Tibial nerve (tissue), 3 donors: ENCODE measurements at regions not wholly inside any gene's neighbourhood (a gene's known extent, or its start where the extent isn't known, plus 50 kb on each side); places are given as distances from the start of the nearest gene placed in this dataset.

Experiments used
- CTCF ChIP-seq, 5 experiments: fragments of 200-600 bp in 3 of 5; fragments of 450-650 bp in 2 of 5; sonication (generic) in 3 of 5; IDR thresholded peaks; one replicate each; pipeline ENCODE4 v1.5.1; 2016 to 2019; ENCODE audit warnings: antibody characterized with exemption in 5 of 5, mild to moderate bottlenecking in 3 of 5, moderate library complexity in 2 of 5
- POLR2A ChIP-seq, 2 donors: fragments of 450-650 bp; IDR thresholded peaks; one replicate each; pipeline ENCODE4 v1.6.1; 2017; ENCODE audit warnings: antibody characterized with exemption in 2 of 2, mild to moderate bottlenecking in 2 of 2, moderate library complexity in 2 of 2

GRCh38 chr11:45090607-45091006 is 55.8 kb upstream of the PRDM11 start:
- TF ChIP-seq CTCF (IDR thresholded peaks at IDR 0.05) (no peak), POLR2A (IDR thresholded peaks at IDR 0.05) (no peak)
